Parathyroid adenoma (tissue), 2 donors: ENCODE measurements at regions not wholly inside any gene's neighbourhood (a gene's known extent, or its start where the extent isn't known, plus 50 kb on each side); places are given as distances from the start of the nearest gene placed in this dataset.

Source experiments
- H2AFZ ChIP-seq: fragments of 300-600 bp; sonication (generic); one replicate; pipeline ENCODE4 v1.7.0; 2017; ENCODE audit warnings: antibody characterized with exemption, mild to moderate bottlenecking
- H3K27ac ChIP-seq: fragments of 300-600 bp; sonication (generic); one replicate; pipeline ENCODE4 v1.7.0; 2017
- H3K27me3 ChIP-seq: fragments of 300-600 bp; sonication (generic); one replicate; pipeline ENCODE4 v1.7.0; 2017; ENCODE audit warnings: low read length; ENCODE audit not compliant: control insufficient read depth, insufficient read depth
- H3K36me3 ChIP-seq: fragments of 300-600 bp; sonication (generic); one replicate; pipeline ENCODE4 v1.7.0; 2017; ENCODE audit warnings: low read length; ENCODE audit not compliant: control insufficient read depth, insufficient read depth
- H3K4me1 ChIP-seq: fragments of 300-600 bp; sonication (generic); one replicate; pipeline ENCODE4 v1.7.0; 2017; ENCODE audit warnings: control low read depth
- H3K4me2 ChIP-seq: fragments of 300-600 bp; sonication (generic); one replicate; pipeline ENCODE4 v1.7.0; 2017; ENCODE audit warnings: low read length
- H3K4me3 ChIP-seq: fragments of 300-600 bp; sonication (generic); one replicate; pipeline ENCODE4 v1.7.0; 2017; ENCODE audit warnings: low read depth, low read length
- H3K79me2 ChIP-seq: fragments of 300-600 bp; sonication (generic); one replicate; pipeline ENCODE4 v1.7.0; 2017; ENCODE audit warnings: control low read depth
- H3K9ac ChIP-seq: fragments of 300-600 bp; sonication (generic); one replicate; pipeline ENCODE4 v1.7.0; 2017; ENCODE audit warnings: mild to moderate bottlenecking
- H3K9me3 ChIP-seq: fragments of 300-600 bp; sonication (generic); one replicate; pipeline ENCODE4 v1.7.0; 2017; ENCODE audit warnings: low read length; ENCODE audit not compliant: control insufficient read depth
- CTCF ChIP-seq: fragments of 300-600 bp; sonication (generic); IDR thresholded peaks from one replicate; pipeline ENCODE4 v1.7.0; 2017; ENCODE audit warnings: antibody characterized with exemption, mild to moderate bottlenecking
- donor health status: primary hyperparathyroidism.

DNA sequence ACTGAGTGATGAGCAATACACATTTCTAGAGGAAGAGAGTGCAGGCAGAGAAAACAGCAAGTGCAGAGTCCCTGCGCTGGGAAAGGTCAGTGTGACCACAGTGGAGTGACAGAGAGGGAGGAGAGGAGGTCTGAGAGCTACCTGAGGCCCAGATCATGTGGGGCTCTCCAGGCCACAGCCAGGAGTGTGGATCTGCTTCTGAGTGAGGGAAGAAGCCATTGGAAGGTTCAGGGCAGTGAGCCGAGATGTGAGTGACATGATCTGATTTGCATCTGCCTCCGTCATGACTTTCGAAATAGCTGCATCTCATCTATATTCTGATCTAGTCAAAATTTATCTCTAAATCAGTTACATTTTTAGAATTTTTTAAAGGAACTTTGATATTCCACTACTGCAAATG is 367.1 kb downstream of the PREX1 start:
- H3K4me1 ChIP-seq = peaks cover 47% of the 10 kb centered on the region
- H3K27ac ChIP-seq = peak overlapping the region; percentile 81
- peak overlapping the region; percentile 73 for H2AFZ ChIP-seq
- no peaks in the 10 kb centered on the region for H3K36me3 ChIP-seq
- H3K79me2 ChIP-seq = no peaks in the 10 kb centered on the region
- peak overlapping the region; percentile 64 for H3K4me2 ChIP-seq
- no peak for TF ChIP-seq CTCF
- no peaks in the 10 kb centered on the region for H3K9me3 ChIP-seq
- no peak overlapping the region for H3K9ac ChIP-seq
- no peaks in the 10 kb centered on the region for H3K27me3 ChIP-seq
- peak overlapping the region; percentile 39 for H3K4me3 ChIP-seq

DNA sequence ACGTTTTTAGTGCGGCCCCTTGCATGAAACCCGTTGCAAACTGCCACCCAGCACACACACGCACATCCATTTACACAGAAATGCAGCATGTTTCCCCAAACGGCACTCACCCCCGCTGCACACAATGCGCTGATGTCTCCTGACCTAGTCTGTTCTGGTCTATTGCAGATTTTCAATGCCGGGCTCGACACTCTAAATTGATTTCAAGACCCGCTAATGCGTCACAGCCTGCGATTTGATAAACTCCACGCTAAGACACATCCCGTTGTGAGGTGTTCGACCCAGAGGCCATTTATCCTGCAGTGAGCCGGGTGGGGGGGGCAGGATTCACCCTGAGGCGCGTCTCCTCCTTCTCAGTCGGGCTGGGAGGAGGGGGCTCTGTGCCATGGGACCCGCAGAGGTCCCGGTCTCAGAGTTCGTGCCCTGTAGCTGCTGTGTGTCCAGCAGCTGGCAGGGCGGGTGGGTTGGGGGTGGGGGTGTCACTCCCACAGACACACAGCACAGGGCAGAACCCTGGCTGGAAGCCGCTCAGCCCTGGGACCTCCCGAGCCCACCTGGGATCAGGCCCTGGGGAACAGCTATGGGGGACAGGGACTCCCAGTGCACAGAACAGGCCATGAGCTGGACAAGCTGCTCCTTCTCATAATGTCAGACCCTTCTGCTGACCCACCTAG is 367.9 kb downstream of the PREX1 start:
- Histone ChIP-seq H3K36me3 (no peaks in the 10 kb centered on the region), H3K79me2 (no peaks in the 10 kb centered on the region), H3K9me3 (no peaks in the 10 kb centered on the region), H3K4me2 (no peak overlapping the region), H2AFZ (no peak overlapping the region), H3K27ac (peak overlapping the region; percentile 81), H3K4me1 (peaks cover 47% of the 10 kb centered on the region), H3K4me3 (no peak overlapping the region), H3K27me3 (no peaks in the 10 kb centered on the region), H3K9ac (no peak overlapping the region)
- TF ChIP-seq CTCF = no peak

DNA sequence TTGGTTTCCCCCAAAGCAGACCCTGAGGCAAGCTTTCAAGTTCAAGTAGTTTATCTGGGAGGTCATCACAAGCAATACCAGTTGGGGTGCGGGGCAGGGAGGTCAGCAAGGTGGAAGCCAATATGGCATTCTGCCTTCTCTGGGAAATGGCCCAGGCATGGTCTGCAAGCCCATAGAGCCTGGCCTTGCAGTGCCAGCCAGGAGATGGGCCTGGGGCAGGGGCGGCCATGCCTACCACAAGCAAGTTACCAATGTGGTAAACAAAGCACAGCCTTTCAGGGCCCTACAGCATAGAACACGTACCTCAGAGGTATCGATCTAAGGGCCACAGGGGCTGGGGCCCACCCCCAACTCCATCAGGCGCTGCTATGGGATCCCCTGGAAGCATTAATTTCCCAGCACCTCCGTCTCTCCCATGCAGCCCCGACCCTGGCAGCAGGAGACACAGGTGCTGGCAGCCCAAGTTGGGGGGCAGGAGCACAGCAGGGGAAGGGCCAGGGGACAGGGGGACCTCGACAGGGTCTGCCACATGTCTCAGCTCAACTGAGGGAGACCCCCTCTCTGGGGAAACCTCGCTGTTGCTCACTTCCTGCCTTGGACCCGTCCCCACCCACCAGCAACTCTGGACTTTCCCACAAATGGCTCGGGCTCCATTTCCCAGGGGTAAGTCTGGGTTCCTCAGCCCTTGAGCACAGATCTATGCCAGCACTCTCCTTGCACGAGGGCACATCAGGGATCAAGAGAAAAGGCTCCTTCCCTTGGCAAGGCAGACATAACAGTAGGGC is 369.0 kb downstream of the PREX1 start:
- no peaks in the 10 kb centered on the region for H3K36me3 ChIP-seq
- no peak for TF ChIP-seq CTCF
- H3K27ac ChIP-seq = no peak overlapping the region
- H3K4me1 ChIP-seq = peaks cover 41% of the 10 kb centered on the region
- H3K79me2 ChIP-seq = no peaks in the 10 kb centered on the region
- no peak overlapping the region for H3K9ac ChIP-seq
- no peaks in the 10 kb centered on the region for H3K27me3 ChIP-seq
- H3K4me2 ChIP-seq = no peak overlapping the region
- H2AFZ ChIP-seq = no peak overlapping the region
- H3K9me3 ChIP-seq = no peaks in the 10 kb centered on the region
- H3K4me3 ChIP-seq = no peak overlapping the region

DNA sequence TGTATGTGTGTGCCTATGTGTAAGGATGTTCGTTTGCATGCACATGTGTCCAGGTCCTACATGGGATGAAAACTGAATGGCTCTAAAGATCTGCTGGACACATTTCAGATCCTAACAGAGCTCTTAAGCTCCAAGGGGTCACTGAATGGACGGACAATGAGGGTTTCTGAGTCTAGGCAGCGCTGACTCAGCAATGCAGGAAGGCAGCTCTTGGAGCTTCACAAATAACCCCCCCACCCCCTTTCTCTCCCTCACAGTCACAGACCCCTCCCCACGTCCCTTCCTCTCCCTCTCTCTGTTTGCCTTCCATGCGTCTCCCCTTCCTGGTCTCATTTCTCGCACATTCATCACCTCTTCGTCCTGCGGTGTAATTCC is 369.8 kb downstream of the PREX1 start:
- H3K4me3 ChIP-seq = no peak overlapping the region
- no peak overlapping the region for H3K4me2 ChIP-seq
- no peaks in the 10 kb centered on the region for H3K36me3 ChIP-seq
- no peak overlapping the region for H3K27ac ChIP-seq
- H3K79me2 ChIP-seq = no peaks in the 10 kb centered on the region
- H3K9me3 ChIP-seq = no peaks in the 10 kb centered on the region
- no peak overlapping the region for H2AFZ ChIP-seq
- H3K9ac ChIP-seq = no peak overlapping the region
- H3K27me3 ChIP-seq = no peaks in the 10 kb centered on the region
- H3K4me1 ChIP-seq = peaks cover 33% of the 10 kb centered on the region
- no peak for TF ChIP-seq CTCF
